IMR-90 (cell line): ENCODE measurements at regions not wholly inside any gene's neighbourhood (a gene's known extent, or its start where the extent isn't known, plus 50 kb on each side); places are given as distances from the start of the nearest gene placed in this dataset.

Experiments
- BHLHE40 ChIP-seq: fragments of 150-350 bp; IDR thresholded peaks from 2 replicates; pipeline ENCODE4 v1.6.1; 2016; ENCODE audit warnings: mild to moderate bottlenecking, low read depth, low read length
- CEBPB ChIP-seq: IDR thresholded peaks from 2 replicates; pipeline ENCODE4 v1.6.1; 2012; ENCODE audit warnings: low read depth, low read length, improper control_type of control experiment
- MXI1 ChIP-seq: IDR thresholded peaks from 2 replicates; pipeline ENCODE4 v1.6.1; 2012; ENCODE audit warnings: low read depth, mild to moderate bottlenecking, low read length, moderate library complexity, borderline replicate concordance
- POLR2A ChIP-seq: IDR thresholded peaks from 2 replicates; pipeline ENCODE4 v1.6.1; 2012; ENCODE audit warnings: mild to moderate bottlenecking, low read depth, low read length
- RCOR1 ChIP-seq: IDR thresholded peaks from 2 replicates; pipeline ENCODE4 v1.6.1; 2012; ENCODE audit warnings: mild to moderate bottlenecking, low read length, improper control_type of control experiment; ENCODE audit not compliant: insufficient replicate concordance
- RFX5 ChIP-seq: IDR thresholded peaks from 2 replicates; pipeline ENCODE4 v1.8.0; 2012; ENCODE audit warnings: low read depth, mild to moderate bottlenecking, low read length, moderate library complexity
- TF ChIP-seq, protein P1 (sequence below): conservative IDR thresholded peaks from 2 replicates; pipeline ENCODE4 v1.5.1; 2012; ENCODE audit warnings: mild to moderate bottlenecking, low read depth, low read length, improper control_type of control experiment
- TF ChIP-seq, protein P2 (sequence below): fragments of 150-350 bp; IDR thresholded peaks from 2 replicates; pipeline ENCODE4 v1.6.1; 2017; ENCODE audit warnings: mild to moderate bottlenecking, antibody characterized with exemption, low read length, low read depth

DNA sequence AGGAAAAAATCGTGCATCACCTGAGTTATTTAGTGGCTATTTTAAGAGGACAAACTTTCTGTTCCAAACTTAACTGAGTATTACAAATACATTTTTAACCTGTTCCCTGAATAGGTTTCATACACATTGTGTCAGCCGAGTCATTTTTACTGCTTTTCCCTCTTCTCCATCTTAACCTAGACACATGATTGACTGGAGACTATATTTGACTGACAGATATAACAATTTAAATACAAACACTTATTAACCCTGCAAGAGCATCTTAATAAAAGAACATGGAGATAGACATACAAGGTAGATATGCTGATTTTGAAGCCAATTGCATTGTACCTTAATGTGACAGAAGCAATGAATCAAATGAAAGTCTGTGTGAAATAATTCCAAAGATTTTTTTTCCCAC lies 810.5 kb upstream of the ARPP21 start:
- TF ChIP-seq BHLHE40 (no peak), POLR2A (no peak), MXI1 (no peak), CEBPB (no peak), RCOR1 (no peak), RFX5 (no peak)
- TF ChIP-seq, protein P1, sequence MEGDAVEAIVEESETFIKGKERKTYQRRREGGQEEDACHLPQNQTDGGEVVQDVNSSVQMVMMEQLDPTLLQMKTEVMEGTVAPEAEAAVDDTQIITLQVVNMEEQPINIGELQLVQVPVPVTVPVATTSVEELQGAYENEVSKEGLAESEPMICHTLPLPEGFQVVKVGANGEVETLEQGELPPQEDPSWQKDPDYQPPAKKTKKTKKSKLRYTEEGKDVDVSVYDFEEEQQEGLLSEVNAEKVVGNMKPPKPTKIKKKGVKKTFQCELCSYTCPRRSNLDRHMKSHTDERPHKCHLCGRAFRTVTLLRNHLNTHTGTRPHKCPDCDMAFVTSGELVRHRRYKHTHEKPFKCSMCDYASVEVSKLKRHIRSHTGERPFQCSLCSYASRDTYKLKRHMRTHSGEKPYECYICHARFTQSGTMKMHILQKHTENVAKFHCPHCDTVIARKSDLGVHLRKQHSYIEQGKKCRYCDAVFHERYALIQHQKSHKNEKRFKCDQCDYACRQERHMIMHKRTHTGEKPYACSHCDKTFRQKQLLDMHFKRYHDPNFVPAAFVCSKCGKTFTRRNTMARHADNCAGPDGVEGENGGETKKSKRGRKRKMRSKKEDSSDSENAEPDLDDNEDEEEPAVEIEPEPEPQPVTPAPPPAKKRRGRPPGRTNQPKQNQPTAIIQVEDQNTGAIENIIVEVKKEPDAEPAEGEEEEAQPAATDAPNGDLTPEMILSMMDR: no peak
- TF ChIP-seq, protein P2, sequence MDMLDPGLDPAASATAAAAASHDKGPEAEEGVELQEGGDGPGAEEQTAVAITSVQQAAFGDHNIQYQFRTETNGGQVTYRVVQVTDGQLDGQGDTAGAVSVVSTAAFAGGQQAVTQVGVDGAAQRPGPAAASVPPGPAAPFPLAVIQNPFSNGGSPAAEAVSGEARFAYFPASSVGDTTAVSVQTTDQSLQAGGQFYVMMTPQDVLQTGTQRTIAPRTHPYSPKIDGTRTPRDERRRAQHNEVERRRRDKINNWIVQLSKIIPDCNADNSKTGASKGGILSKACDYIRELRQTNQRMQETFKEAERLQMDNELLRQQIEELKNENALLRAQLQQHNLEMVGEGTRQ: no peak
